Erythroblast (primary cell): ENCODE measurements at regions not wholly inside any gene's neighbourhood (a gene's known extent, or its start where the extent isn't known, plus 50 kb on each side); places are given as distances from the start of the nearest gene placed in this dataset.
"Not testable (repeated sequence)": the region's sequence is repeated elsewhere in the genome, so short reads cannot be mapped to it uniquely, and the experiment has no call there.

ENCODE experiments used
- GATA1 ChIP-seq: IDR thresholded peaks from 2 replicates; pipeline ENCODE4 v1.6.1; 2011; ENCODE audit warnings: low read depth, mild to moderate bottlenecking, control low read depth, low read length, moderate library complexity
- POLR2A ChIP-seq: IDR thresholded peaks from 2 replicates; pipeline ENCODE4 v1.6.1; 2011; ENCODE audit warnings: mild to moderate bottlenecking, low read length

DNA sequence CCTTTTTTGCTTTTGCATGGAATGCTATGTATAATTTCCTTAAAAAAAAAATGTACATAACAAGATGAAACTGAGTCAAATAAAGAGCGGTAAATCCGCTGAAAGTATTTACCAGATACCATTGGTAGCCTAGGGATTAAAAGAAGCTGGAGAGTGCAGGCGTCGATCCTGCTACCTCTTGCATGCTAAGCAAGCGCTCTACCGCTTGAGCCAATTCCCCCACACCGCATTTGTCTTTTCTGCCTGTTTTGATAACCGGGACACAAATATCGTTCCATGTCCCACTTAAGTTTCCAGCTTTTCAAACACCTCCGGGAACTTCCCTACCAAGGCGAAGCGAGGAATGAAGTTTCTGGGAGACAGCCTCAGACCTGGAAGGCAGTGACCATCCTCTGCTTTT lies 113.9 kb upstream of the ZNF322 start:
- TF ChIP-seq POLR2A, GATA1: not testable (repeated sequence)
